Neural cell (in vitro differentiated cells): ENCODE measurements at regions not wholly inside any gene's neighbourhood (a gene's known extent, or its start where the extent isn't known, plus 50 kb on each side); places are given as distances from the start of the nearest gene placed in this dataset.

Source experiments
- H2AFZ ChIP-seq: fragments of 200-600, 300-800 bp; sonication (generic), shearing (Covaris generic); 2 replicates; pipeline ENCODE4 v1.6.0; 2014; ENCODE audit warnings: low read depth, mild to moderate bottlenecking, antibody characterized with exemption, low read length, moderate library complexity
- H3F3A ChIP-seq: fragments of 200-600 bp; shearing (Covaris generic); 2 replicates; pipeline ENCODE4 v1.6.1; 2016; ENCODE audit warnings: mild to moderate bottlenecking, moderate library complexity, mixed read lengths, antibody characterized with exemption, low read length; ENCODE audit not compliant: insufficient read depth, poor library complexity, severe bottlenecking
- H3K27ac ChIP-seq: fragments of 200-600, 300-800 bp; sonication (generic), shearing (Covaris generic); 2 replicates; pipeline ENCODE4 v1.5.1; 2014; ENCODE audit warnings: mild to moderate bottlenecking, low read length, moderate library complexity
- H3K27me3 ChIP-seq: fragments of 300-800, 200-600 bp; sonication (generic), shearing (Covaris generic); 2 replicates; pipeline ENCODE4 v1.6.0; 2014; ENCODE audit warnings: mild to moderate bottlenecking, low read depth, low read length, moderate library complexity; ENCODE audit not compliant: insufficient read depth
- H3K36me3 ChIP-seq: fragments of 300-800, 200-600 bp; sonication (generic), shearing (Covaris generic); 2 replicates; pipeline ENCODE4 v1.5.1; 2014; ENCODE audit warnings: mild to moderate bottlenecking, antibody characterized with exemption, low read length, moderate library complexity; ENCODE audit not compliant: insufficient read depth
- H3K4me2 ChIP-seq: fragments of 300-800, 200-600 bp; sonication (generic), shearing (Covaris generic); 2 replicates; pipeline ENCODE4 v1.6.0; 2014; ENCODE audit warnings: mild to moderate bottlenecking, low read length
- H3K4me3 ChIP-seq: fragments of 300-800, 200-600 bp; sonication (generic), shearing (Covaris generic); 2 replicates; pipeline ENCODE4 v1.5.1; 2014; ENCODE audit warnings: mild to moderate bottlenecking, low read length, moderate library complexity
- H3K79me2 ChIP-seq: fragments of 200-600 bp; shearing (Covaris generic); replicated peaks from 2 replicates; pipeline ENCODE4 v1.6.0; 2014; ENCODE audit warnings: mild to moderate bottlenecking, low read length, moderate library complexity; ENCODE audit not compliant: insufficient read depth
- H3K9ac ChIP-seq: fragments of 300-800, 200-600 bp; sonication (generic), shearing (Covaris generic); 2 replicates; pipeline ENCODE4 v1.6.1; 2016; ENCODE audit warnings: mild to moderate bottlenecking, low read length, mixed read lengths
- H3K9me2 ChIP-seq: fragments of 200-600 bp; shearing (Covaris generic); 2 replicates; pipeline ENCODE4 v1.6.1; 2016; ENCODE audit warnings: mild to moderate bottlenecking, low read length, mixed read lengths; ENCODE audit not compliant: insufficient read depth
- H3K9me3 ChIP-seq: fragments of 200-600, 300-800 bp; sonication (generic), shearing (Covaris generic); 2 replicates; pipeline ENCODE4 v1.6.1; 2016; ENCODE audit warnings: mild to moderate bottlenecking, mixed run types, low read length, moderate library complexity, mixed read lengths
- H4K20me1 ChIP-seq: fragments of 200-600 bp; shearing (Covaris generic); 2 replicates; pipeline ENCODE4 v1.6.1; 2016; ENCODE audit warnings: mild to moderate bottlenecking, mixed run types; ENCODE audit not compliant: insufficient read depth
- CTCF ChIP-seq: fragments of 450-650 bp; IDR thresholded peaks from 2 replicates; pipeline ENCODE4 v1.5.1; 2014; ENCODE audit warnings: antibody characterized with exemption, mild to moderate bottlenecking, moderate library complexity; ENCODE audit not compliant: poor library complexity, severe bottlenecking
- EP300 ChIP-seq: fragments of 450-650 bp; conservative IDR thresholded peaks from 2 replicates; pipeline ENCODE4 v1.6.1; 2014; ENCODE audit warnings: antibody characterized with exemption, mild to moderate bottlenecking, moderate library complexity; ENCODE audit not compliant: poor library complexity, severe bottlenecking
- EZH2 ChIP-seq: fragments of 200-600, 300-800 bp; shearing (Covaris generic), sonication (generic); IDR thresholded peaks from 2 replicates; pipeline ENCODE4 v1.6.1; 2014; ENCODE audit warnings: antibody characterized with exemption, low read length, borderline replicate concordance, mild to moderate bottlenecking; ENCODE audit not compliant: insufficient read depth, poor library complexity, severe bottlenecking
- MXI1 ChIP-seq: fragments of 450-650 bp; conservative IDR thresholded peaks from 2 replicates; pipeline ENCODE4 v1.6.1; 2014; ENCODE audit warnings: antibody characterized with exemption, mild to moderate bottlenecking; ENCODE audit not compliant: poor library complexity, severe bottlenecking
- POLR2AphosphoS5 ChIP-seq: IDR thresholded peaks from 2 replicates; pipeline ENCODE4 v1.6.1; 2012
- RAD21 ChIP-seq: fragments of 450-650 bp; conservative IDR thresholded peaks from 2 replicates; pipeline ENCODE4 v1.6.1; 2014; ENCODE audit warnings: antibody characterized with exemption, mild to moderate bottlenecking, moderate library complexity
- REST ChIP-seq: IDR thresholded peaks from 2 replicates; pipeline ENCODE4 v1.6.1; 2012; ENCODE audit warnings: borderline replicate concordance
- SMC3 ChIP-seq: fragments of 450-650 bp; conservative IDR thresholded peaks from 2 replicates; pipeline ENCODE4 v1.6.1; 2014; ENCODE audit warnings: antibody characterized with exemption, mild to moderate bottlenecking, moderate library complexity; ENCODE audit not compliant: poor library complexity
- TAF1 ChIP-seq: IDR thresholded peaks from 2 replicates; pipeline ENCODE4 v1.6.1; 2012; ENCODE audit warnings: low read depth

GRCh38 chr14:43697003-43697402, 810.1 kb downstream of the FSCB start:
- H3K4me3 ChIP-seq: no peak overlapping the region
- H3K36me3 ChIP-seq: no peaks in the 10 kb centered on the region
- H3K9me3 ChIP-seq: no peaks in the 10 kb centered on the region
- H3F3A ChIP-seq: no peaks in the 10 kb centered on the region
- no peak overlapping the region for H3K4me2 ChIP-seq
- H3K27ac ChIP-seq: no peak overlapping the region
- H3K79me2 ChIP-seq: no peaks in the 10 kb centered on the region
- no peak for TF ChIP-seq REST
- no peak for TF ChIP-seq POLR2AphosphoS5
- TF ChIP-seq MXI1: no peak
- no peak for TF ChIP-seq EZH2
- TF ChIP-seq EP300: no peak
- no peak for TF ChIP-seq CTCF
- no peak for TF ChIP-seq RAD21
- TF ChIP-seq TAF1: no peak
- no peak for TF ChIP-seq SMC3
- H2AFZ ChIP-seq: no peak overlapping the region
- H3K27me3 ChIP-seq: no peaks in the 10 kb centered on the region
- H3K9me2 ChIP-seq: no peaks in the 10 kb centered on the region
- H4K20me1 ChIP-seq: no peaks in the 10 kb centered on the region
- no peak overlapping the region for H3K9ac ChIP-seq

- no peak overlapping the region for H3K27ac ChIP-seq
- H3K27me3 ChIP-seq: no peaks in the 10 kb centered on the region
- no peak overlapping the region for H3K4me3 ChIP-seq
- no peaks in the 10 kb centered on the region for H3F3A ChIP-seq
- no peak overlapping the region for H3K9ac ChIP-seq
- no peak overlapping the region for H2AFZ ChIP-seq
- no peaks in the 10 kb centered on the region for H3K79me2 ChIP-seq
- H3K36me3 ChIP-seq: no peaks in the 10 kb centered on the region
- no peak for TF ChIP-seq SMC3
- TF ChIP-seq CTCF: no peak
- no peak for TF ChIP-seq EZH2
- TF ChIP-seq MXI1: no peak
- TF ChIP-seq RAD21: no peak
- TF ChIP-seq REST: no peak
- TF ChIP-seq EP300: no peak
- no peak for TF ChIP-seq POLR2AphosphoS5
- no peak for TF ChIP-seq TAF1
- no peaks in the 10 kb centered on the region for H4K20me1 ChIP-seq
- H3K9me2 ChIP-seq: no peaks in the 10 kb centered on the region
- no peak overlapping the region for H3K4me2 ChIP-seq
- no peaks in the 10 kb centered on the region for H3K9me3 ChIP-seq
These were observed 814.4 kb downstream of the FSCB start for GRCh38 chr14:43692706-43693105.
